Liver (tissue), 8 donors: ENCODE measurements at regions not wholly inside any gene's neighbourhood (a gene's known extent, or its start where the extent isn't known, plus 50 kb on each side); places are given as distances from the start of the nearest gene placed in this dataset.

Source experiments
- DNase-seq: peaks from one replicate; pipeline ENCODE4 v3.0.0-alpha.2; 2017; ENCODE audit warnings: low spot score
- H3K27ac ChIP-seq, 2 donors: one replicate each; pipeline ENCODE4 v1.7.0; 2013; ENCODE audit warnings: inconsistent platforms in 2 of 2, low read length in 2 of 2, control low read depth in 1 of 2, low read depth in 1 of 2, mild to moderate bottlenecking in 1 of 2
- H3K27me3 ChIP-seq, 4 donors: one replicate each; pipeline versions ENCODE4 v1.6.1 to v1.7.0; 2013; ENCODE audit warnings: low read length in 3 of 4, inconsistent platforms in 1 of 4, mild to moderate bottlenecking in 1 of 4, moderate library complexity in 1 of 4; ENCODE audit not compliant: control insufficient read depth in 4 of 4, insufficient read depth in 4 of 4
- H3K36me3 ChIP-seq, 4 donors: one replicate each; pipeline versions ENCODE4 v1.6.1 to v1.7.0; 2013; ENCODE audit warnings: low read length in 3 of 4, mild to moderate bottlenecking in 3 of 4, low read depth in 1 of 4, moderate library complexity in 1 of 4; ENCODE audit not compliant: control insufficient read depth in 4 of 4, insufficient read depth in 3 of 4
- H3K4me1 ChIP-seq, 4 donors: one replicate each; pipeline versions ENCODE4 v1.6.1 to v1.7.0; 2013; ENCODE audit warnings: low read length in 3 of 4, mild to moderate bottlenecking in 3 of 4, moderate library complexity in 1 of 4; ENCODE audit not compliant: control insufficient read depth in 4 of 4, insufficient read depth in 4 of 4
- H3K4me3 ChIP-seq, 3 donors: one replicate each; pipeline versions ENCODE4 v1.6.1 to v1.7.0; 2013; ENCODE audit warnings: low read length in 3 of 3, control low read depth in 1 of 3, low read depth in 1 of 3, mild to moderate bottlenecking in 1 of 3
- H3K9ac ChIP-seq, 2 donors: one replicate each; pipeline ENCODE4 v1.7.0; 2013; ENCODE audit warnings: low read length in 2 of 2, mild to moderate bottlenecking in 2 of 2, moderate library complexity in 2 of 2, control low read depth in 1 of 2, low read depth in 1 of 2
- H3K9me3 ChIP-seq, 4 donors: one replicate each; pipeline versions ENCODE4 v1.6.1 to v1.7.0; 2013; ENCODE audit warnings: low read length in 3 of 4; ENCODE audit not compliant: control insufficient read depth in 4 of 4
- CTCF ChIP-seq: fragments of 150-350 bp; IDR thresholded peaks from 2 replicates; pipeline ENCODE4 v1.5.1; 2017; ENCODE audit warnings: improper control_type of control experiment, low read depth, low read length; ENCODE audit not compliant: missing input control
- EGR1 ChIP-seq, 2 donors: IDR thresholded peaks; 2 replicates each; pipeline ENCODE4 v1.6.1; 2016 to 2018; ENCODE audit warnings: antibody characterized with exemption in 2 of 2, low read depth in 2 of 2
- FOXA1 ChIP-seq: IDR thresholded peaks from 2 replicates; pipeline ENCODE4 v1.6.1; 2016; ENCODE audit warnings: antibody characterized with exemption
- FOXA2 ChIP-seq: IDR thresholded peaks from 2 replicates; pipeline ENCODE4 v1.6.1; 2016; ENCODE audit warnings: antibody characterized with exemption
- GABPA ChIP-seq, 2 donors: IDR thresholded peaks in 1 of 2; conservative IDR thresholded peaks in 1 of 2; 2 replicates each; pipeline ENCODE4 v1.6.1; 2016; ENCODE audit warnings: antibody characterized with exemption in 2 of 2, mild to moderate bottlenecking in 1 of 2, moderate library complexity in 1 of 2
- HNF4A ChIP-seq, 2 donors: conservative IDR thresholded peaks; 2 replicates each; pipeline ENCODE4 v1.6.1; 2016; ENCODE audit warnings: antibody characterized with exemption in 2 of 2, mild to moderate bottlenecking in 2 of 2
- HNF4G ChIP-seq: IDR thresholded peaks from 2 replicates; pipeline ENCODE4 v1.6.1; 2016; ENCODE audit warnings: antibody characterized with exemption
- JUND ChIP-seq, 2 donors: IDR thresholded peaks; 2 replicates each; pipeline ENCODE4 v1.6.1; 2016; ENCODE audit warnings: antibody characterized with exemption in 2 of 2
- RAD21 ChIP-seq, 2 donors: IDR thresholded peaks; 2 replicates each; pipeline ENCODE4 v1.6.1; 2016; ENCODE audit warnings: antibody characterized with exemption in 2 of 2, mild to moderate bottlenecking in 2 of 2
- RXRA ChIP-seq, 2 donors: IDR thresholded peaks; 2 replicates each; pipeline ENCODE4 v1.6.1; 2017 to 2018; ENCODE audit warnings: antibody characterized with exemption in 2 of 2, mild to moderate bottlenecking in 1 of 2
- TAF1 ChIP-seq: conservative IDR thresholded peaks from 2 replicates; pipeline ENCODE4 v1.6.1; 2016; ENCODE audit warnings: antibody characterized with exemption, mild to moderate bottlenecking
- YY1 ChIP-seq: IDR thresholded peaks from 2 replicates; pipeline ENCODE4 v1.6.1; 2016; ENCODE audit warnings: antibody characterized with exemption, mild to moderate bottlenecking
- ZBTB33 ChIP-seq: IDR thresholded peaks from 2 replicates; pipeline ENCODE4 v1.6.1; 2016; ENCODE audit warnings: antibody characterized with exemption
- WGBS: extraction: QIAGEN DNeasy Blood & Tissue Kit; methylation state at CpG from one replicate; pipeline ENCODE4 v1.1.7; 2013; 5-methylcytosine and 5-hydroxymethylcytosine counted together
- TF ChIP-seq, protein P1 (sequence below): IDR thresholded peaks from 2 replicates; pipeline ENCODE4 v1.6.1; 2016; ENCODE audit warnings: antibody characterized with exemption
- TF ChIP-seq, protein P2 (sequence below): IDR thresholded peaks from 2 replicates; pipeline ENCODE4 v1.6.1; 2016; ENCODE audit warnings: antibody characterized with exemption, mild to moderate bottlenecking
- donor health status: healthy.
- donor health status: healthy.
- donor health status: healthy.
- donor health status: healthy.
- donor health status: healthy.

DNA sequence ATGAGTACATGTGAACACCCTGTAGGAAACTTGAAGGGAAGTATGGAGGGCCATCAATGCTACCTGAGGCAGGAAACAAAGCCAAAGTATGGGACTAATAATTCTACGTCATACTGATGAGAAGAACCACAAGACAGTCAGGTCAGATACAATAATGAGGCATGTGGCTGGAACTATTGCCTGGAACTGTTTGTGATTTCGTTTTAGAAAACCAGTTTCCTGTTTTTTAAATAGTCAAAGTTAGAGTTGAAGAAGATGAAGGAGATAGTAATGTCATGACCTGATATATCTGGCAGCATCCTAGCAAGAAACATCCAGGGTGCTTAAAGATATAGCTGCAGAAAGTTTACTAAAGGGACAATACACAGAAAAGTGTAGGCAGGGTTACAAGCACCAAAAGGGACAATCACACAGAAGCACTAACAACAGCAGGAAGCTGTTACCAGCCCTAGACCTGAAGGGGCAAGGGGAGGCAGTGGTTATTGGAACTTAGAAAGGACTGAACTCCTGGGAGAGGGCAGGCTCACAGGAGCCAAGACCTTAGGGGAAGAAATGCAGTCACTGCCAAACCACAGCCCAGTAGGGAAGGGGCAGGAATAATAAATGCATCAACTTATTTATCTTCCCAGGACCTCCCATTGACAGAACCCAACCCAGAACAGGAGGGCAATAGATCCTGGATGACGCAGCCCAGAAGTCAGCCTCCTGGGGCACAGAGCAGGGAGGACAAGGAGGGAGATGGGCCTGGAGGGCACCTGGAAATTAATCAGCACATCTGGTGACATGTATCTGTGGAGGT, 302.1 kb upstream of the STT3B start:
- WGBS: 75% methylated on average over 3 of the region's 3 CpGs
- Histone ChIP-seq H3K4me1 (no peaks in the 10 kb centered on the region), H3K9ac (no peak overlapping the region), H3K27me3 (no peaks in the 10 kb centered on the region), H3K27ac (no peak overlapping the region), H3K36me3 (no peaks in the 10 kb centered on the region), H3K4me3 (no peak overlapping the region), H3K9me3 (no peaks in the 10 kb centered on the region)
- TF ChIP-seq, protein P1, sequence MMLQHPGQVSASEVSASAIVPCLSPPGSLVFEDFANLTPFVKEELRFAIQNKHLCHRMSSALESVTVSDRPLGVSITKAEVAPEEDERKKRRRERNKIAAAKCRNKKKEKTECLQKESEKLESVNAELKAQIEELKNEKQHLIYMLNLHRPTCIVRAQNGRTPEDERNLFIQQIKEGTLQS: no peak
- TF ChIP-seq ZBTB33: no peak
- no peak for TF ChIP-seq RAD21 (IDR thresholded peaks at IDR 0.05)
- TF ChIP-seq HNF4G: no peak
- TF ChIP-seq EGR1 (IDR thresholded peaks at IDR 0.05; ENCODE audit: low read depth in 2 of 2): no peak
- no peak for TF ChIP-seq GABPA (IDR thresholded peaks at IDR 0.05 in 1 of 2, conservative IDR thresholded peaks at IDR 0.05 in 1 of 2)
- TF ChIP-seq HNF4A (conservative IDR thresholded peaks at IDR 0.05): no peak
- DNase-seq: no peak

DNA sequence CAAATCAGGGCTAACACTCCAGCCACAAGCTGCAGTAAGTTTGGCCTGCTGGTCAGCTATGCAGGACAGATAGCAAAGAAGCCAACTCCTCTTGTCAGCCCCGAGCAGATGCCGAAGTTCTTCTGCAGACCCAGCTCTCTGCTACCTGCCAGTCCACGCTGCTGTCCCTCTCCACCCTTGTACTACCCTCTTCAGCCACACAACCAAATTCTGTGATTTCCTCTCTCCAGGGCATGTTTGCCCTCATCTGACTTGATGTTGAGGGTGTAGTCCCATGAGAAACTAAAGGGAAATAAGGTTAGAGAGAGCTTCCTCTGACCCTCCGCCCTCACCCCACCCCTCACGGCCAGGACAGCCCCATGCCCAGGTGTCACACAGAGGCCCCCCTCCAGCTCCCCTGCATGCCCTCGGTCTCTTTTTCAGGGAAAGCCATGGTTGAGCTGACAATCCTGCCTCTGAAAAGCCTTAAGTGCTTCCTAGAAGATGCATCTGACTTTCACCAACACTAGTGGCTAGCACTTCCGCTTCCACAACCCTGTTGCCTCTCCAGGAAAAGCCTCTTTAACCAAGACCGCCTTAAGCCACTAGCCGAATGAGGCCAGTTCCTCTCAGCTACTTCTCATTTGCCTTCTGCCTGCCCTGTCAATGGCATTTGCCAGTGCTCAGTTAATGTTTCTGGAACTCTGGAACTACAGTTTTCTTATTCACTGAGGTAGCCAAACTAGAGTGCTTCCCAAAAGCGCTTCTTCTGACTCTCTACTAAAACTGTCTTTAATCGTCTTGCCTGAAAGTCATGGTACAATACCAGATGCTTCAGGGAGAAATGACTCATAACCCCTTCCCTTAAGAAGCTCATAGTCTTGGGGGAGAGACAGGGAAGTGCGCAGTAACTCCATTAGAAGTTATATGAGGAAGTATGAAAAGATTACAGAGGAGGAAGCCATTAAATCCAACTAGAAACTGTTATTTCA, 300.4 kb upstream of the STT3B start:
- no peak overlapping the region for H3K9ac ChIP-seq
- 86% methylated on average over 12 of the region's 12 CpGs for WGBS
- H3K4me3 ChIP-seq: no peak overlapping the region
- H3K27me3 ChIP-seq: no peaks in the 10 kb centered on the region
- H3K27ac ChIP-seq: no peak overlapping the region
- TF ChIP-seq CTCF: no peak
- TF ChIP-seq, protein P2, sequence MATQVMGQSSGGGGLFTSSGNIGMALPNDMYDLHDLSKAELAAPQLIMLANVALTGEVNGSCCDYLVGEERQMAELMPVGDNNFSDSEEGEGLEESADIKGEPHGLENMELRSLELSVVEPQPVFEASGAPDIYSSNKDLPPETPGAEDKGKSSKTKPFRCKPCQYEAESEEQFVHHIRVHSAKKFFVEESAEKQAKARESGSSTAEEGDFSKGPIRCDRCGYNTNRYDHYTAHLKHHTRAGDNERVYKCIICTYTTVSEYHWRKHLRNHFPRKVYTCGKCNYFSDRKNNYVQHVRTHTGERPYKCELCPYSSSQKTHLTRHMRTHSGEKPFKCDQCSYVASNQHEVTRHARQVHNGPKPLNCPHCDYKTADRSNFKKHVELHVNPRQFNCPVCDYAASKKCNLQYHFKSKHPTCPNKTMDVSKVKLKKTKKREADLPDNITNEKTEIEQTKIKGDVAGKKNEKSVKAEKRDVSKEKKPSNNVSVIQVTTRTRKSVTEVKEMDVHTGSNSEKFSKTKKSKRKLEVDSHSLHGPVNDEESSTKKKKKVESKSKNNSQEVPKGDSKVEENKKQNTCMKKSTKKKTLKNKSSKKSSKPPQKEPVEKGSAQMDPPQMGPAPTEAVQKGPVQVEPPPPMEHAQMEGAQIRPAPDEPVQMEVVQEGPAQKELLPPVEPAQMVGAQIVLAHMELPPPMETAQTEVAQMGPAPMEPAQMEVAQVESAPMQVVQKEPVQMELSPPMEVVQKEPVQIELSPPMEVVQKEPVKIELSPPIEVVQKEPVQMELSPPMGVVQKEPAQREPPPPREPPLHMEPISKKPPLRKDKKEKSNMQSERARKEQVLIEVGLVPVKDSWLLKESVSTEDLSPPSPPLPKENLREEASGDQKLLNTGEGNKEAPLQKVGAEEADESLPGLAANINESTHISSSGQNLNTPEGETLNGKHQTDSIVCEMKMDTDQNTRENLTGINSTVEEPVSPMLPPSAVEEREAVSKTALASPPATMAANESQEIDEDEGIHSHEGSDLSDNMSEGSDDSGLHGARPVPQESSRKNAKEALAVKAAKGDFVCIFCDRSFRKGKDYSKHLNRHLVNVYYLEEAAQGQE: no peak
- no peak for TF ChIP-seq ZBTB33
- TF ChIP-seq FOXA2: no peak
- TF ChIP-seq GABPA (IDR thresholded peaks at IDR 0.05 in 1 of 2, conservative IDR thresholded peaks at IDR 0.05 in 1 of 2): no peak
- TF ChIP-seq EGR1 (IDR thresholded peaks at IDR 0.05; ENCODE audit: low read depth in 2 of 2): no peak
- TF ChIP-seq YY1: no peak
- TF ChIP-seq RXRA (IDR thresholded peaks at IDR 0.05): no peak
- no peak for TF ChIP-seq RAD21 (IDR thresholded peaks at IDR 0.05)
- TF ChIP-seq, protein P1: no peak
- no peak for TF ChIP-seq HNF4A (conservative IDR thresholded peaks at IDR 0.05)
- TF ChIP-seq TAF1: no peak
- no peak for TF ChIP-seq FOXA1
- no peak for TF ChIP-seq JUND (IDR thresholded peaks at IDR 0.05)
- no peak for DNase-seq
- H3K4me1 ChIP-seq: no peaks in the 10 kb centered on the region
- no peaks in the 10 kb centered on the region for H3K9me3 ChIP-seq
- no peaks in the 10 kb centered on the region for H3K36me3 ChIP-seq
